ENCODE measurements at regions not wholly inside any gene's neighbourhood (a gene's known extent, or its start where the extent isn't known, plus 50 kb on each side); places are given as distances from the start of the nearest gene placed in this dataset.

- WGBS, 2 donors = 92 to 93% methylated on average over 25 of the region's 25 CpGs
- Histone ChIP-seq H3K4me1 (ENCODE audit: control insufficient read depth in 5 of 5, insufficient read depth in 5 of 5, low read length in 5 of 5) (peaks cover 0 to 20% (median 8%) of the 10 kb centered on the region in 5 donors), H3K27me3 (ENCODE audit: control insufficient read depth in 3 of 3, insufficient read depth in 3 of 3, low read length in 2 of 3) (no peaks in the 10 kb centered on the region), H3K9ac (ENCODE audit: insufficient read depth in 1 of 2, low read length in 2 of 2) (no peak overlapping the region), H3K36me3 (ENCODE audit: control insufficient read depth in 4 of 4, insufficient read depth in 4 of 4, low read length in 4 of 4) (no peaks in the 10 kb centered on the region), H3K9me3 (ENCODE audit: control insufficient read depth in 4 of 4, insufficient read depth in 3 of 4, low read length in 3 of 4) (no peaks in the 10 kb centered on the region), H3K4me3 (no peak overlapping the region), H3K27ac (ENCODE audit: low read depth in 1 of 2, low read length in 1 of 2) (no peak overlapping the region)
- ATAC-seq (ENCODE audit: insufficient read depth, low FRiP score) (no peak), DNase-seq (no peak)
- TF ChIP-seq CTCF (IDR thresholded peaks at IDR 0.05; ENCODE audit: control extremely low read depth, extremely low read depth) = no peak
Observed at GRCh38 chr16:85400305-85401205, 212.6 kb upstream of the GSE1 start.

- Histone ChIP-seq H3K36me3 (ENCODE audit: control insufficient read depth in 4 of 4, insufficient read depth in 4 of 4, low read length in 4 of 4) (no peaks in the 10 kb centered on the region), H3K27ac (ENCODE audit: low read depth in 1 of 2, low read length in 1 of 2) (no peak overlapping the region), H3K4me1 (ENCODE audit: control insufficient read depth in 5 of 5, insufficient read depth in 5 of 5, low read length in 5 of 5) (peaks cover 0 to 12% (median 3%) of the 10 kb centered on the region in 5 donors), H3K27me3 (ENCODE audit: control insufficient read depth in 3 of 3, insufficient read depth in 3 of 3, low read length in 2 of 3) (no peaks in the 10 kb centered on the region), H3K4me3 (no peak overlapping the region), H3K9me3 (ENCODE audit: control insufficient read depth in 4 of 4, insufficient read depth in 3 of 4, low read length in 3 of 4) (no peaks in the 10 kb centered on the region), H3K9ac (ENCODE audit: insufficient read depth in 1 of 2, low read length in 2 of 2) (no peak overlapping the region)
- 89 to 92% methylated on average over 16 of the region's 16 CpGs for WGBS, 2 donors
- DNase-seq (no peak), ATAC-seq (ENCODE audit: insufficient read depth, low FRiP score) (no peak)
- TF ChIP-seq CTCF (IDR thresholded peaks at IDR 0.05; ENCODE audit: control extremely low read depth, extremely low read depth) = no peak
Observed at GRCh38 chr16:85401370-85401916, 211.7 kb upstream of the GSE1 start.

- Histone ChIP-seq H3K9me3 (ENCODE audit: control insufficient read depth in 4 of 4, insufficient read depth in 3 of 4, low read length in 3 of 4) (no peaks in the 10 kb centered on the region), H3K4me1 (ENCODE audit: control insufficient read depth in 5 of 5, insufficient read depth in 5 of 5, low read length in 5 of 5) (peaks cover 0 to 8% (median 0%) of the 10 kb centered on the region in 5 donors), H3K27me3 (ENCODE audit: control insufficient read depth in 3 of 3, insufficient read depth in 3 of 3, low read length in 2 of 3) (no peaks in the 10 kb centered on the region), H3K27ac (ENCODE audit: low read depth in 1 of 2, low read length in 1 of 2) (no peak overlapping the region), H3K4me3 (no peak overlapping the region), H3K36me3 (ENCODE audit: control insufficient read depth in 4 of 4, insufficient read depth in 4 of 4, low read length in 4 of 4) (no peaks in the 10 kb centered on the region), H3K9ac (ENCODE audit: insufficient read depth in 1 of 2, low read length in 2 of 2) (no peak overlapping the region)
- 93 to 95% methylated on average over 30 of the region's 30 CpGs for WGBS, 2 donors
- DNase-seq = no peak
- TF ChIP-seq CTCF (IDR thresholded peaks at IDR 0.05; ENCODE audit: control extremely low read depth, extremely low read depth) = no peak
- ATAC-seq (ENCODE audit: insufficient read depth, low FRiP score) = no peak
Observed at GRCh38 chr16:85401917-85402766, 211.0 kb upstream of the GSE1 start.
